Lung (tissue), 11 donors: ENCODE measurements at regions not wholly inside any gene's neighbourhood (a gene's known extent, or its start where the extent isn't known, plus 50 kb on each side); places are given as distances from the start of the nearest gene placed in this dataset.

Source experiments
- ATAC-seq: fragments of 200-7000 bp; cut with Tn5 transposase; one replicate; pipeline ENCODE4 v1.9.1; 2020; ENCODE audit warnings: moderate number of reproducible peaks; ENCODE audit not compliant: insufficient read depth, low FRiP score
- DNase-seq, 3 donors: peaks; one replicate each; pipeline ENCODE4 v3.0.0-alpha.2; 2013 to 2017
- H3K27ac ChIP-seq, 2 donors: one replicate each; pipeline ENCODE4 v1.5.1; 2013; ENCODE audit warnings: mild to moderate bottlenecking in 2 of 2, moderate library complexity in 2 of 2, control low read depth in 1 of 2, inconsistent platforms in 1 of 2, low read depth in 1 of 2, low read length in 1 of 2
- H3K27me3 ChIP-seq, 3 donors: one replicate each; pipeline ENCODE4 v1.5.1; 2013; ENCODE audit warnings: low read length in 2 of 3; ENCODE audit not compliant: control insufficient read depth in 3 of 3, insufficient read depth in 3 of 3
- H3K36me3 ChIP-seq, 4 donors: one replicate each; pipeline ENCODE4 v1.5.1; 2013; ENCODE audit warnings: low read length in 4 of 4, mild to moderate bottlenecking in 1 of 4, moderate library complexity in 1 of 4; ENCODE audit not compliant: control insufficient read depth in 4 of 4, insufficient read depth in 4 of 4
- H3K4me1 ChIP-seq, 5 donors: one replicate each; pipeline ENCODE4 v1.5.1; 2013; ENCODE audit warnings: low read length in 5 of 5, mild to moderate bottlenecking in 2 of 5, moderate library complexity in 1 of 5; ENCODE audit not compliant: control insufficient read depth in 5 of 5, insufficient read depth in 5 of 5
- H3K4me3 ChIP-seq: one replicate; pipeline ENCODE4 v1.5.1; 2013; ENCODE audit warnings: mild to moderate bottlenecking, control low read depth, moderate library complexity
- H3K9ac ChIP-seq, 2 donors: one replicate each; pipeline ENCODE4 v1.5.1; 2013; ENCODE audit warnings: low read length in 2 of 2, control low read depth in 1 of 2; ENCODE audit not compliant: insufficient read depth in 1 of 2
- H3K9me3 ChIP-seq, 4 donors: one replicate each; pipeline ENCODE4 v1.5.1; 2013; ENCODE audit warnings: low read length in 3 of 4, mild to moderate bottlenecking in 1 of 4, moderate library complexity in 1 of 4; ENCODE audit not compliant: control insufficient read depth in 4 of 4, insufficient read depth in 3 of 4
- CTCF ChIP-seq: IDR thresholded peaks from 2 replicates; pipeline ENCODE4 v1.5.1; 2012; ENCODE audit warnings: mild to moderate bottlenecking; ENCODE audit errors: control extremely low read depth, extremely low read depth
- WGBS, 2 donors: extraction: QIAGEN DNeasy Blood & Tissue Kit; methylation state at CpG; one replicate each; pipeline ENCODE4 v1.1.7; 2013; 5-methylcytosine and 5-hydroxymethylcytosine counted together
- donor health status: control.
- donor health status: control.
- donor health status: Bipolar disorder and iron deficiency.
- donor health status: healthy.
- donor health status: DM: yes; HTN: yes; CAD: no.

- Histone ChIP-seq H3K27ac (no peak overlapping the region), H3K27me3 (no peaks in the 10 kb centered on the region), H3K36me3 (no peaks in the 10 kb centered on the region), H3K4me3 (no peak overlapping the region), H3K9ac (no peak overlapping the region), H3K4me1 (peaks cover 3 to 14% (median 9%) of the 10 kb centered on the region in 5 donors), H3K9me3 (no peaks in the 10 kb centered on the region)
- DNase-seq: no peak
- ATAC-seq: no peak
- TF ChIP-seq CTCF: no peak
- 93% methylated on average over 2 of the region's 2 CpGs for WGBS, 2 donors
These were observed 290.5 kb downstream of the NUAK1 start for GRCh38 chr12:105848286-105848685.

DNA sequence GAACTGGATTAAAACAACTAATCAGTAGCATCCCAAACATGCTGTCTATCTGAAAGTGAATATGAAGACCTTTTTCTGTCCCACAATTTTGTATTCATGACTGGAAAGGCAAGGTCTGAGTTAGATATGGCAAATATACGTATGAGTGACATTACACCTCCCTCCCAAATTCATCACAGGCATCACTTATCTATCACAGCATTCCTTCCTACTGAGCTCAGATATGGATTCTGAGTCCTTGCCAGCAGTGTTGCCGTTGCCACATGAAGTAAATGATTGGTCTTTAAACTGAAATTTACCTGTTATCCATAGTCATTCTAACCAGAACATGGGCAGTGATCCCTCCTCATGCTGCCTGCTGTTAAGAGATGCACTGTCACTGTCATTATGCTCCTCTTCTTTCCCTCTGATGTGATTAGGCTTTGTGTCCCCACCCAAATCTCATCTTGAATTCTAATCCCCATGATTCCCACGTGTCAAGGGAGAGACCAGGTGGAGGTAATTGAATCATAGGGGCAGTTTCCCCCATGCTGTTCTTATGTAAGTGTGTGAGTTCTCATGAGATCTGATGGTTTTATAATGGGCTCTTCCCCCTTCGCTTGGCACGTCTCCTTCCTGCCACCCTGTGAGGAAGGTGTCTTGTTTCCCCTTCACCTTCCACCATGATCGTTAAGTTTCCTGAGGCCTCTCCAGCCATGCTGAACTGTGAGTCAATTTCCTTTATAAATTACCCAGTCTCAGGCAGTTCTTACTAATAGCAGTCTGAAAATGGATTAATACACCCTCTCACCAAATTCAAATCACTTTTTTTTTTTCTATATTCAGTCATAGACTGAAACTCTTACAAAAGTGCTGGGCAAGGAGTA lies 288.4 kb downstream of the NUAK1 start:
- TF ChIP-seq CTCF: no peak
- no peak for ATAC-seq
- 72% methylated on average over 6 of the region's 6 CpGs for WGBS, 2 donors

GRCh38 chr12:105852496-105852895 lies 286.3 kb downstream of the NUAK1 start:
- Histone ChIP-seq H3K9me3 (no peaks in the 10 kb centered on the region), H3K27me3 (no peaks in the 10 kb centered on the region), H3K27ac (no peak overlapping the region), H3K4me3 (no peak overlapping the region), H3K4me1 (peaks cover 0 to 8% (median 0%) of the 10 kb centered on the region in 5 donors), H3K9ac (no peak overlapping the region), H3K36me3 (no peaks in the 10 kb centered on the region)
- DNase-seq (no peak), ATAC-seq (no peak)
- TF ChIP-seq CTCF: no peak
- 72 to 83% methylated on average over 7 of the region's 7 CpGs for WGBS, 2 donors

More for the DNA sequence above, 288.4 kb downstream of the NUAK1 start:
- H3K27ac ChIP-seq: no peak overlapping the region
- no peaks in the 10 kb centered on the region for H3K36me3 ChIP-seq
- H3K9me3 ChIP-seq: no peaks in the 10 kb centered on the region
- no peaks in the 10 kb centered on the region for H3K27me3 ChIP-seq
- H3K9ac ChIP-seq: no peak overlapping the region
- peaks cover 0 to 8% (median 0%) of the 10 kb centered on the region in 5 donors for H3K4me1 ChIP-seq
- H3K4me3 ChIP-seq: no peak overlapping the region
- DNase-seq: no peak

DNA sequence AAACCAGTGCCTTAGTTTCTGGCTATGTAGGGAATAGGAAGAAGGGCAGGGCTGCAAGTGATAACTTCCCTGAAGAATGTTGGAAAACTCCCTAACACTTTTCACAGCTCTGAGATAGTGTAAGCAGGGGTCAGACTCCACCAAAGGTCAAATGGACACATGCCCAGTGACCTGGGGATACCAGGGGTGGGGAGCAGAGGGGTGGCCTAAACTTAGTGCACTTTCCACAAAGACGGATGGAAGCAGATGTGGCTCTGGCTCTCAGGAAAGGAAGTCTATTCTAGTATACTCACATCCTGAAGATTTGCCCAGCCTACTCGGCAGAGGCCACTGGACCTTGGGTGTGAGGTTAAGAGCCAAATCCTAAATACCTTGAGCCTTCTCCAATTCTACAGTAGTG lies 285.8 kb downstream of the NUAK1 start:
- no peaks in the 10 kb centered on the region for H3K9me3 ChIP-seq
- H3K4me3 ChIP-seq: no peak overlapping the region
- no peak overlapping the region for H3K9ac ChIP-seq
- no peak for DNase-seq
- no peaks in the 10 kb centered on the region for H3K36me3 ChIP-seq
- H3K27me3 ChIP-seq: no peaks in the 10 kb centered on the region
- no peak overlapping the region for H3K27ac ChIP-seq
- no peak for ATAC-seq
- peaks cover 0 to 8% (median 0%) of the 10 kb centered on the region in 5 donors for H3K4me1 ChIP-seq
- WGBS, 2 donors: 50 to 61% methylated on average over 2 of the region's 2 CpGs
- TF ChIP-seq CTCF: no peak
